SKM-1 (cell line): ENCODE measurements at regions not wholly inside any gene's neighbourhood (a gene's known extent, or its start where the extent isn't known, plus 50 kb on each side); places are given as distances from the start of the nearest gene placed in this dataset.

ENCODE experiments used
- DNase-seq: peaks from one replicate; lab custom pipeline; 2025; ENCODE audit not compliant: unreplicated experiment; lab: John Stamatoyannopoulos, UW

- no peak for DNase-seq
Observed at GRCh38 chr4:14653338-14653737, 348.9 kb upstream of the CPEB2 start.

- no peak for DNase-seq
Observed at GRCh38 chr4:14659286-14659685, 343.0 kb upstream of the CPEB2 start.

GRCh38 chr4:14667624-14668151 is 334.6 kb upstream of the CPEB2 start:
- no peak for DNase-seq

- no peak for DNase-seq
Observed at GRCh38 chr4:14668296-14668695, 334.0 kb upstream of the CPEB2 start.

- no peak for DNase-seq
Observed at GRCh38 chr4:14669371-14669770, 332.9 kb upstream of the CPEB2 start.

- no peak for DNase-seq
Observed at GRCh38 chr4:14671146-14671545, 331.1 kb upstream of the CPEB2 start.

GRCh38 chr4:14675279-14675985 is 326.8 kb upstream of the CPEB2 start:
- no peak for DNase-seq

GRCh38 chr4:14679906-14680305 is 322.4 kb upstream of the CPEB2 start:
- DNase-seq, result no peak

- no peak for DNase-seq
Observed at GRCh38 chr4:14681330-14681729, 321.0 kb upstream of the CPEB2 start.

- DNase-seq, result no peak
Observed at GRCh38 chr4:14693728-14694127, 308.6 kb upstream of the CPEB2 start.

- no peak for DNase-seq
Observed at GRCh38 chr4:14695095-14695845, 307.0 kb upstream of the CPEB2 start.

GRCh38 chr4:14700083-14700482 is 302.2 kb upstream of the CPEB2 start:
- no peak for DNase-seq

- DNase-seq, result no peak
Observed at GRCh38 chr4:14700544-14700943, 301.7 kb upstream of the CPEB2 start.

GRCh38 chr4:14701389-14701788 is 300.9 kb upstream of the CPEB2 start:
- no peak for DNase-seq

GRCh38 chr4:14701896-14702295 is 300.4 kb upstream of the CPEB2 start:
- DNase-seq, result no peak

- no peak for DNase-seq
Observed at GRCh38 chr4:14708574-14708973, 293.7 kb upstream of the CPEB2 start.

- no peak for DNase-seq
Observed at GRCh38 chr4:14711259-14711658, 291.0 kb upstream of the CPEB2 start.

GRCh38 chr4:14716691-14717090 is 285.6 kb upstream of the CPEB2 start:
- DNase-seq, result no peak

GRCh38 chr4:14719053-14719452 is 283.2 kb upstream of the CPEB2 start:
- DNase-seq, result no peak

- no peak for DNase-seq
Observed at GRCh38 chr4:14726441-14726840, 275.8 kb upstream of the CPEB2 start.

- no peak for DNase-seq
Observed at GRCh38 chr4:14726877-14727361, 275.4 kb upstream of the CPEB2 start.

- no peak for DNase-seq
Observed at GRCh38 chr4:14729282-14730000, 272.8 kb upstream of the CPEB2 start.
